IMR-90 (cell line): ENCODE measurements at regions not wholly inside any gene's neighbourhood (a gene's known extent, or its start where the extent isn't known, plus 50 kb on each side); places are given as distances from the start of the nearest gene placed in this dataset.

Experiments used
- ATAC-seq: fragments of 200-7000 bp; cut with Tn5 transposase; 2 replicates; pipeline ENCODE4 v1.9.1; 2020; ENCODE audit warnings: low read depth, mild to moderate bottlenecking, moderate library complexity
- BruUV-seq: library from RNA; stranded (reverse); fragments of 400-500 nt; replicated peaks from 2 replicates; lab custom pipeline; 2021; lab: Mats Ljungman, UMichigan
- CTCF ChIA-PET: fragments of 300-600 bp; formaldehyde crosslinking; extraction: SDS; loops from one replicate; lab custom pipeline; 2021; ENCODE audit warnings: antibody characterized with exemption; lab: Yijun Ruan, JAX
- POLR2A ChIA-PET: fragments of 300-600 bp; sonication (Branson Sonifier 250); formaldehyde crosslinking; loops from one replicate; lab custom pipeline; 2022; ENCODE audit warnings: antibody characterized with exemption; ENCODE audit not compliant: unreplicated experiment; lab: Charles Lee
- DNase-seq: peaks from one replicate; pipeline ENCODE4 v3.0.0; 2013
- H2AFZ ChIP-seq: replicated peaks from 2 replicates; pipeline ENCODE3; 2013; ENCODE audit warnings: low read length, mild to moderate bottlenecking; ENCODE audit not compliant: poor library complexity
- H2AK5ac ChIP-seq: 2 replicates; pipeline ENCODE4 v1.6.1; 2013; ENCODE audit warnings: low read depth, low read length, inconsistent platforms
- H2AK9ac ChIP-seq: replicated peaks from 2 replicates; pipeline ENCODE3; 2013; ENCODE audit warnings: mild to moderate bottlenecking, low read depth, low read length, moderate library complexity; ENCODE audit not compliant: poor library complexity
- H2BK120ac ChIP-seq: 2 replicates; pipeline ENCODE4 v1.6.1; 2013; ENCODE audit warnings: low read depth, low read length, inconsistent platforms
- H2BK15ac ChIP-seq: 3 replicates; pipeline ENCODE4 v1.6.1; 2013; ENCODE audit warnings: low read depth, low read length, inconsistent platforms
- H2BK20ac ChIP-seq: 2 replicates; pipeline ENCODE4 v1.6.1; 2013; ENCODE audit warnings: low read depth, mild to moderate bottlenecking, inconsistent platforms, low read length, moderate library complexity
- H2BK5ac ChIP-seq: 2 replicates; pipeline ENCODE4 v1.6.1; 2013; ENCODE audit warnings: mild to moderate bottlenecking, low read depth, low read length, inconsistent platforms; ENCODE audit not compliant: poor library complexity, severe bottlenecking
- H3K14ac ChIP-seq: replicated peaks from 2 replicates; pipeline ENCODE4 v1.6.1; 2013; ENCODE audit warnings: low read depth, low read length, inconsistent platforms
- H3K18ac ChIP-seq: 2 replicates; pipeline ENCODE4 v1.6.1; 2013; ENCODE audit warnings: low read depth, low read length, control low read depth
- H3K23ac ChIP-seq: 2 replicates; pipeline ENCODE4 v1.6.1; 2013; ENCODE audit warnings: low read depth, low read length, inconsistent platforms
- H3K27ac ChIP-seq: 2 replicates; pipeline ENCODE4 v1.5.1; 2013; ENCODE audit warnings: mild to moderate bottlenecking, control low read depth, low read length; ENCODE audit not compliant: insufficient read depth
- H3K27me3 ChIP-seq: 2 replicates; pipeline ENCODE4 v1.6.1; 2013; ENCODE audit warnings: low read length; ENCODE audit not compliant: control insufficient read depth, insufficient read depth
- H3K36me3 ChIP-seq: 2 replicates; pipeline ENCODE4 v1.6.1; 2013; ENCODE audit warnings: low read length, mixed read lengths; ENCODE audit not compliant: control insufficient read depth, insufficient read depth
- H3K4ac ChIP-seq: 2 replicates; pipeline ENCODE4 v1.6.1; 2013; ENCODE audit warnings: low read depth, low read length, inconsistent platforms
- H3K4me1 ChIP-seq: 2 replicates; pipeline ENCODE4 v1.6.1; 2013; ENCODE audit warnings: low read length, mixed read lengths; ENCODE audit not compliant: control insufficient read depth, insufficient read depth
- H3K4me2 ChIP-seq: 2 replicates; pipeline ENCODE4 v1.6.1; 2013; ENCODE audit warnings: low read depth, mild to moderate bottlenecking, control low read depth, low read length, moderate library complexity
- H3K4me3 ChIP-seq: 2 replicates; pipeline ENCODE4 v1.5.1; 2013; ENCODE audit warnings: low read depth, mild to moderate bottlenecking, control low read depth, low read length, moderate library complexity; ENCODE audit not compliant: insufficient read depth
- H3K56ac ChIP-seq: 2 replicates; pipeline ENCODE4 v1.6.1; 2013; ENCODE audit warnings: low read length, inconsistent platforms; ENCODE audit not compliant: insufficient read depth; ENCODE audit errors: extremely low read depth
- H3K79me1 ChIP-seq, 2 experiments: 2 replicates each; pipeline ENCODE4 v1.6.1; 2013; ENCODE audit warnings: low read length in 2 of 2, inconsistent platforms in 1 of 2, low read depth in 1 of 2
- H3K9ac ChIP-seq: 2 replicates; pipeline ENCODE4 v1.6.1; 2013; ENCODE audit warnings: low read depth, low read length, control low read depth
- H3K9me1 ChIP-seq: 2 replicates; pipeline ENCODE4 v1.6.1; 2013; ENCODE audit warnings: low read length, inconsistent platforms; ENCODE audit not compliant: insufficient read depth
- H3K9me3 ChIP-seq: 2 replicates; pipeline ENCODE4 v1.6.1; 2013; ENCODE audit warnings: low read length; ENCODE audit not compliant: control insufficient read depth, insufficient read depth
- H4K20me1 ChIP-seq: 2 replicates; pipeline ENCODE4 v1.6.1; 2013; ENCODE audit warnings: low read length, inconsistent platforms; ENCODE audit not compliant: insufficient read depth
- H4K5ac ChIP-seq: 2 replicates; pipeline ENCODE4 v1.6.1; 2013; ENCODE audit warnings: mild to moderate bottlenecking, low read depth, low read length, control low read depth
- H4K8ac ChIP-seq, 2 experiments: 2 replicates each; pipeline ENCODE4 v1.6.1; 2013; ENCODE audit warnings: low read depth in 2 of 2, low read length in 2 of 2, control low read depth in 1 of 2, inconsistent platforms in 1 of 2
- H4K91ac ChIP-seq: 2 replicates; pipeline ENCODE4 v1.6.1; 2013; ENCODE audit warnings: low read depth, low read length, inconsistent platforms; ENCODE audit not compliant: insufficient read depth
- BHLHE40 ChIP-seq: fragments of 150-350 bp; IDR thresholded peaks from 2 replicates; pipeline ENCODE4 v1.6.1; 2016; ENCODE audit warnings: mild to moderate bottlenecking, low read depth, low read length
- CEBPB ChIP-seq: IDR thresholded peaks from 2 replicates; pipeline ENCODE4 v1.6.1; 2012; ENCODE audit warnings: low read depth, low read length, improper control_type of control experiment
- CHD1 ChIP-seq: IDR thresholded peaks from 2 replicates; pipeline ENCODE4 v1.6.1; 2012; ENCODE audit warnings: low read depth, low read length, improper control_type of control experiment
- FOS ChIP-seq: fragments of 150-350 bp; IDR thresholded peaks from 2 replicates; pipeline ENCODE4 v1.6.1; 2016; ENCODE audit warnings: low read depth, low read length
- MAFK ChIP-seq: IDR thresholded peaks from 2 replicates; pipeline ENCODE4 v1.6.1; 2012; ENCODE audit warnings: low read depth, low read length, improper control_type of control experiment
- MAZ ChIP-seq: IDR thresholded peaks from 2 replicates; pipeline ENCODE4 v1.6.1; 2012; ENCODE audit warnings: low read depth, mild to moderate bottlenecking, low read length, improper control_type of control experiment, moderate library complexity, borderline replicate concordance
- MXI1 ChIP-seq: IDR thresholded peaks from 2 replicates; pipeline ENCODE4 v1.6.1; 2012; ENCODE audit warnings: low read depth, mild to moderate bottlenecking, low read length, moderate library complexity, borderline replicate concordance
- NFE2L2 ChIP-seq: fragments of 150-350 bp; IDR thresholded peaks from 2 replicates; pipeline ENCODE4 v1.6.1; 2016; ENCODE audit warnings: low read depth, mild to moderate bottlenecking, low read length
- POLR2A ChIP-seq: IDR thresholded peaks from 2 replicates; pipeline ENCODE4 v1.6.1; 2012; ENCODE audit warnings: mild to moderate bottlenecking, low read depth, low read length
- RAD21 ChIP-seq: IDR thresholded peaks from 2 replicates; pipeline ENCODE4 v1.6.1; 2012; ENCODE audit warnings: low read length, improper control_type of control experiment
- RFX5 ChIP-seq: IDR thresholded peaks from 2 replicates; pipeline ENCODE4 v1.8.0; 2012; ENCODE audit warnings: low read depth, mild to moderate bottlenecking, low read length, moderate library complexity
- SMC3 ChIP-seq: fragments of 150-350 bp; IDR thresholded peaks from 2 replicates; pipeline ENCODE4 v1.6.1; 2016; ENCODE audit warnings: low read depth, mild to moderate bottlenecking, antibody characterized with exemption, low read length, moderate library complexity
- whole genome bisulfite sequencing, 2 experiments: methylation state at CpG; one replicate each; pipeline versions ENCODE4 v1.1.5 to v1.1.7; 2013; ENCODE audit warnings: missing lambda C conversion rate in 2 of 2; ENCODE audit not compliant: insufficient read length in 1 of 2; ENCODE audit errors: extremely low coverage in 2 of 2; 5-methylcytosine and 5-hydroxymethylcytosine counted together
- dilution Hi-C: fragments of 300-500 bp; cut with HindIII; formaldehyde crosslinking; loops from one replicate; pipeline ENCODE4 v1.14.3; 2018; ENCODE audit warnings: low sequenced_read_pairs; ENCODE audit not compliant: unreplicated experiment
- in situ Hi-C: fragments of 300-500 bp; cut with MboI; formaldehyde crosslinking; loops from 3 replicates; pipeline ENCODE4 v1.14.3; 2019; ENCODE audit warnings: low sequenced_read_pairs, inconsistent platforms, mixed read lengths
- intact Hi-C: fragments of 100-400 bp; cut with micrococcal nuclease; formaldehyde crosslinking; loops from 2 replicates; pipeline ENCODE4 v1.10.0; 2022
- TF ChIP-seq, protein P1 (sequence below): conservative IDR thresholded peaks from 2 replicates; pipeline ENCODE4 v1.5.1; 2012; ENCODE audit warnings: mild to moderate bottlenecking, low read depth, low read length, improper control_type of control experiment
- TF ChIP-seq, protein P2 (sequence below): fragments of 150-350 bp; IDR thresholded peaks from 2 replicates; pipeline ENCODE4 v1.6.1; 2016; ENCODE audit warnings: low read depth, mild to moderate bottlenecking, low read length, moderate library complexity, borderline replicate concordance

DNA sequence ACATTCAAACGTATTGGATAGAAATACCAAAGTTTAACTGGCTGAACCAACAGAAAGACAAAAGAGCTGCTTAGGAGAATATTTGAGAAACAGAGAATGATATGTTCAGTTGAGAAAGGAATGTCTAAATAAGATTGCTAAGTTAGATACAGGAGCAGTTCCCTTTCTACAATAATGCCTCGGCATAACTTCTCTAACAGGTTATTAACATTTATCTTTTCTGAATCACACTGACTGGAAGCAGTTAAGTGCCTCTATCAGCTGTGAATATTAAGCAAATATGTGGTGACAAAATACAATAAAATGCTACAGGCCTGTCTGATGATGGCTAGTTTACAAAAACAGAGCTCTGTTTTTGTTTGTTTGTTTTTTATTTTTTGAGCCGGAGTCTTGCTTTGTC is 121.9 kb downstream of the KCNK1 start:
- Histone ChIP-seq H3K9ac (no peak overlapping the region), H2AK5ac (no peak overlapping the region), H2BK120ac (no peak overlapping the region), H3K4me3 (no peak overlapping the region), H3K14ac (no peak overlapping the region), H2BK5ac (no peak overlapping the region), H3K56ac (no peak overlapping the region), H3K4ac (no peak overlapping the region), H3K27me3 (no peaks in the 10 kb centered on the region), H2AFZ (no peak overlapping the region), H3K9me3 (peaks cover 16% of the 10 kb centered on the region), H3K23ac (no peak overlapping the region), H3K27ac (no peak overlapping the region), H4K91ac (no peak overlapping the region), H3K18ac (no peak overlapping the region), H3K36me3 (no peaks in the 10 kb centered on the region), H4K20me1 (no peaks in the 10 kb centered on the region), H2BK20ac (no peak overlapping the region), H4K5ac (no peak overlapping the region), H3K4me2 (no peak overlapping the region), H4K8ac (no peak overlapping the region), H2AK9ac (no peak overlapping the region), H2BK15ac (no peak overlapping the region), H3K9me1 (no peaks in the 10 kb centered on the region), H3K4me1 (no peaks in the 10 kb centered on the region), H3K79me1 (no peaks in the 10 kb centered on the region)
- ATAC-seq, result no peak
- BruUV-seq, result no TSS peak
- ChIA-PET POLR2A (no interaction called here), CTCF (no interaction called here)
- WGBS, 2 experiments, result no CpG with 5 or more reads among the region's 3 CpGs
- no peak for DNase-seq
- dilution Hi-C loops (no loop called here), in situ Hi-C loops (no loop called here), intact Hi-C loops (no loop called here)
- TF ChIP-seq BHLHE40 (no peak), MAFK (no peak), MXI1 (no peak), RFX5 (no peak), MAZ (no peak), NFE2L2 (no peak), RAD21 (no peak), CEBPB (no peak), FOS (no peak), SMC3 (no peak), CHD1 (no peak), POLR2A (no peak)
- TF ChIP-seq, protein P1, sequence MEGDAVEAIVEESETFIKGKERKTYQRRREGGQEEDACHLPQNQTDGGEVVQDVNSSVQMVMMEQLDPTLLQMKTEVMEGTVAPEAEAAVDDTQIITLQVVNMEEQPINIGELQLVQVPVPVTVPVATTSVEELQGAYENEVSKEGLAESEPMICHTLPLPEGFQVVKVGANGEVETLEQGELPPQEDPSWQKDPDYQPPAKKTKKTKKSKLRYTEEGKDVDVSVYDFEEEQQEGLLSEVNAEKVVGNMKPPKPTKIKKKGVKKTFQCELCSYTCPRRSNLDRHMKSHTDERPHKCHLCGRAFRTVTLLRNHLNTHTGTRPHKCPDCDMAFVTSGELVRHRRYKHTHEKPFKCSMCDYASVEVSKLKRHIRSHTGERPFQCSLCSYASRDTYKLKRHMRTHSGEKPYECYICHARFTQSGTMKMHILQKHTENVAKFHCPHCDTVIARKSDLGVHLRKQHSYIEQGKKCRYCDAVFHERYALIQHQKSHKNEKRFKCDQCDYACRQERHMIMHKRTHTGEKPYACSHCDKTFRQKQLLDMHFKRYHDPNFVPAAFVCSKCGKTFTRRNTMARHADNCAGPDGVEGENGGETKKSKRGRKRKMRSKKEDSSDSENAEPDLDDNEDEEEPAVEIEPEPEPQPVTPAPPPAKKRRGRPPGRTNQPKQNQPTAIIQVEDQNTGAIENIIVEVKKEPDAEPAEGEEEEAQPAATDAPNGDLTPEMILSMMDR, result no peak
- TF ChIP-seq, protein P2, sequence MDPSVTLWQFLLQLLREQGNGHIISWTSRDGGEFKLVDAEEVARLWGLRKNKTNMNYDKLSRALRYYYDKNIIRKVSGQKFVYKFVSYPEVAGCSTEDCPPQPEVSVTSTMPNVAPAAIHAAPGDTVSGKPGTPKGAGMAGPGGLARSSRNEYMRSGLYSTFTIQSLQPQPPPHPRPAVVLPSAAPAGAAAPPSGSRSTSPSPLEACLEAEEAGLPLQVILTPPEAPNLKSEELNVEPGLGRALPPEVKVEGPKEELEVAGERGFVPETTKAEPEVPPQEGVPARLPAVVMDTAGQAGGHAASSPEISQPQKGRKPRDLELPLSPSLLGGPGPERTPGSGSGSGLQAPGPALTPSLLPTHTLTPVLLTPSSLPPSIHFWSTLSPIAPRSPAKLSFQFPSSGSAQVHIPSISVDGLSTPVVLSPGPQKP, result no peak
